ENCODE measurements at regions not wholly inside any gene's neighbourhood (a gene's known extent, or its start where the extent isn't known, plus 50 kb on each side); places are given as distances from the start of the nearest gene placed in this dataset.

- no peaks in the 10 kb centered on the region for H3K4me1 ChIP-seq (ENCODE audit: low read depth)
- no peak overlapping the region for H3K27ac ChIP-seq
- no peaks in the 10 kb centered on the region for H3K9me3 ChIP-seq (ENCODE audit: low read depth)
- no peaks in the 10 kb centered on the region for H3K27me3 ChIP-seq
- H3K4me3 ChIP-seq = no peak overlapping the region
- no peak for DNase-seq (ENCODE audit: low read depth in 1 of 2, low spot score in 1 of 2)
- TF ChIP-seq CTCF (IDR thresholded peaks at IDR 0.05; ENCODE audit: low read depth, low read length) = no peak
- H3K36me3 ChIP-seq = no peaks in the 10 kb centered on the region
Measured at GRCh38 chr1:38289034-38289433, 242.4 kb upstream of the POU3F1 start.

GRCh38 chr1:38287547-38287946 is 241.0 kb upstream of the POU3F1 start:
- no peak overlapping the region for H3K4me3 ChIP-seq
- no peaks in the 10 kb centered on the region for H3K9me3 ChIP-seq (ENCODE audit: low read depth)
- H3K36me3 ChIP-seq = no peaks in the 10 kb centered on the region
- H3K27ac ChIP-seq = no peak overlapping the region
- H3K4me1 ChIP-seq (ENCODE audit: low read depth) = no peaks in the 10 kb centered on the region
- no peaks in the 10 kb centered on the region for H3K27me3 ChIP-seq
- no peak for TF ChIP-seq CTCF (IDR thresholded peaks at IDR 0.05; ENCODE audit: low read depth, low read length)
- no peak for DNase-seq (ENCODE audit: low read depth in 1 of 2, low spot score in 1 of 2)

- H3K4me3 ChIP-seq = no peak overlapping the region
- no peak for TF ChIP-seq CTCF (IDR thresholded peaks at IDR 0.05; ENCODE audit: low read depth, low read length)
- no peak for DNase-seq (ENCODE audit: low read depth in 1 of 2, low spot score in 1 of 2)
Measured at GRCh38 chr1:38287036-38287435, 240.4 kb upstream of the POU3F1 start.

GRCh38 chr1:38285807-38286530 is 239.4 kb upstream of the POU3F1 start:
- Histone ChIP-seq H3K36me3 (no peaks in the 10 kb centered on the region), H3K4me3 (no peak overlapping the region), H3K4me1 (ENCODE audit: low read depth) (no peaks in the 10 kb centered on the region), H3K27ac (no peak overlapping the region), H3K27me3 (no peaks in the 10 kb centered on the region), H3K9me3 (ENCODE audit: low read depth) (no peaks in the 10 kb centered on the region)
- DNase-seq (ENCODE audit: low read depth in 1 of 2, low spot score in 1 of 2) = no peak
- no peak for TF ChIP-seq CTCF (IDR thresholded peaks at IDR 0.05; ENCODE audit: low read depth, low read length)

More at GRCh38 chr1:38287036-38287435, 240.4 kb upstream of the POU3F1 start:
- Histone ChIP-seq H3K36me3 (no peaks in the 10 kb centered on the region), H3K9me3 (ENCODE audit: low read depth) (no peaks in the 10 kb centered on the region), H3K27ac (no peak overlapping the region), H3K27me3 (no peaks in the 10 kb centered on the region), H3K4me1 (ENCODE audit: low read depth) (no peaks in the 10 kb centered on the region)

GRCh38 chr1:38284953-38285352 is 238.4 kb upstream of the POU3F1 start:
- Histone ChIP-seq H3K9me3 (ENCODE audit: low read depth) (no peaks in the 10 kb centered on the region), H3K4me3 (no peak overlapping the region), H3K27ac (no peak overlapping the region), H3K36me3 (no peaks in the 10 kb centered on the region), H3K4me1 (ENCODE audit: low read depth) (no peaks in the 10 kb centered on the region), H3K27me3 (no peaks in the 10 kb centered on the region)
- no peak for TF ChIP-seq CTCF (IDR thresholded peaks at IDR 0.05; ENCODE audit: low read depth, low read length)
- DNase-seq (ENCODE audit: low read depth in 1 of 2, low spot score in 1 of 2) = no peak

Data from cardiac muscle cell (in vitro differentiated cells and primary cell).